K562 (cell line): ENCODE measurements at regions not wholly inside any gene's neighbourhood (a gene's known extent, or its start where the extent isn't known, plus 50 kb on each side); places are given as distances from the start of the nearest gene placed in this dataset.
"Not testable (repeated sequence)": the region's sequence is repeated elsewhere in the genome, so short reads cannot be mapped to it uniquely, and the experiment has no call there.

Experiments
- CBFA2T3 ChIP-seq: fragments of 450-650 bp; IDR thresholded peaks from 2 replicates; pipeline ENCODE4 v1.6.1; 2017
- ELF4 ChIP-seq: fragments of 450-650 bp; formaldehyde crosslinking; IDR thresholded peaks from 2 replicates; pipeline ENCODE4 v1.4.0; 2022; ENCODE audit warnings: missing genetic modification characterization
- EZH2 ChIP-seq: IDR thresholded peaks from 2 replicates; pipeline ENCODE4 v1.6.1; 2012; ENCODE audit warnings: low read depth, mild to moderate bottlenecking, inconsistent platforms, low read length, borderline replicate concordance
- SMC3 ChIP-seq: conservative IDR thresholded peaks from 2 replicates; pipeline ENCODE4 v1.6.1; 2011; ENCODE audit warnings: low read depth, low read length, improper control_type of control experiment; ENCODE audit not compliant: insufficient read depth
- ZNF165 ChIP-seq: fragments of 250-450 bp; sonication (Bioruptor Pico); IDR thresholded peaks from 2 replicates; pipeline ENCODE4 v1.4.0; 2020; ENCODE audit warnings: borderline replicate concordance
- TF ChIP-seq, protein P1 (sequence below), 3 experiments: IDR thresholded peaks in 2 of 3; conservative IDR thresholded peaks in 1 of 3; 2 replicates each; pipeline ENCODE4 v1.5.1; 2011 to 2012; ENCODE audit warnings: low read length in 3 of 3, mild to moderate bottlenecking in 3 of 3, control low read depth in 2 of 3, improper control_type of control experiment in 1 of 3, inconsistent platforms in 1 of 3, low read depth in 1 of 3, mixed read lengths in 1 of 3, moderate library complexity in 1 of 3; ENCODE audit not compliant: insufficient read depth in 2 of 3
- TF ChIP-seq, protein P2 (sequence below): sonication (generic); formaldehyde crosslinking; IDR thresholded peaks from 2 replicates; pipeline ENCODE4 v1.5.0; 2020; ENCODE audit warnings: missing genetic modification reagents
- TF ChIP-seq, protein P3 (sequence below): fragments of 250-450 bp; sonication (Bioruptor Pico); IDR thresholded peaks from 2 replicates; pipeline ENCODE4 v1.8.0; 2021; ENCODE audit warnings: moderate library complexity, mild to moderate bottlenecking, inconsistent platforms

DNA sequence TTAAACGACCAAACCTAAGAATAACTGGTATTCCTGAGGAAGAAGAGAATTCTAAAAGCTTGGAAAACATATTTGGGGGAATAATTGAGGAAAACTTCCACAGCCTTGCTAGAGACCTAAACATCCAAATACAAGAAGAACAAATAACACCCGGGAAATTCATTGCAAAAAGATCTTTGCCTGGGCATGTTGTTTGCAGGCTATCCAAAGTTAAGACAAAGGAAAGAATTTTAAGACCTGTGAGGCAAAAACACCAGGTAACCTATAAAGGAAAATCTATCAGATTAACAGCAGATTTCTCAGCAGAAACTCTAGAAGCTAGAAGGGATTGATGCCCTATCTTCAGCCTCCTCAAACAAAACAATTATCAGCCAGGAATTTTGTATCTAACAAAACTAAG, 82.2 kb upstream of the TRPC7 start:
- TF ChIP-seq, protein P1, sequence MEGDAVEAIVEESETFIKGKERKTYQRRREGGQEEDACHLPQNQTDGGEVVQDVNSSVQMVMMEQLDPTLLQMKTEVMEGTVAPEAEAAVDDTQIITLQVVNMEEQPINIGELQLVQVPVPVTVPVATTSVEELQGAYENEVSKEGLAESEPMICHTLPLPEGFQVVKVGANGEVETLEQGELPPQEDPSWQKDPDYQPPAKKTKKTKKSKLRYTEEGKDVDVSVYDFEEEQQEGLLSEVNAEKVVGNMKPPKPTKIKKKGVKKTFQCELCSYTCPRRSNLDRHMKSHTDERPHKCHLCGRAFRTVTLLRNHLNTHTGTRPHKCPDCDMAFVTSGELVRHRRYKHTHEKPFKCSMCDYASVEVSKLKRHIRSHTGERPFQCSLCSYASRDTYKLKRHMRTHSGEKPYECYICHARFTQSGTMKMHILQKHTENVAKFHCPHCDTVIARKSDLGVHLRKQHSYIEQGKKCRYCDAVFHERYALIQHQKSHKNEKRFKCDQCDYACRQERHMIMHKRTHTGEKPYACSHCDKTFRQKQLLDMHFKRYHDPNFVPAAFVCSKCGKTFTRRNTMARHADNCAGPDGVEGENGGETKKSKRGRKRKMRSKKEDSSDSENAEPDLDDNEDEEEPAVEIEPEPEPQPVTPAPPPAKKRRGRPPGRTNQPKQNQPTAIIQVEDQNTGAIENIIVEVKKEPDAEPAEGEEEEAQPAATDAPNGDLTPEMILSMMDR (IDR thresholded peaks at IDR 0.05 in 2 of 3, conservative IDR thresholded peaks at IDR 0.05 in 1 of 3; ENCODE audit: insufficient read depth in 2 of 3, low read depth in 1 of 3, low read length in 3 of 3): not testable (repeated sequence)
- not testable (repeated sequence) for TF ChIP-seq ZNF165; CBFA2T3; EZH2; ELF4 (CRISPR knock-in tag); SMC3
- TF ChIP-seq, protein P2, sequence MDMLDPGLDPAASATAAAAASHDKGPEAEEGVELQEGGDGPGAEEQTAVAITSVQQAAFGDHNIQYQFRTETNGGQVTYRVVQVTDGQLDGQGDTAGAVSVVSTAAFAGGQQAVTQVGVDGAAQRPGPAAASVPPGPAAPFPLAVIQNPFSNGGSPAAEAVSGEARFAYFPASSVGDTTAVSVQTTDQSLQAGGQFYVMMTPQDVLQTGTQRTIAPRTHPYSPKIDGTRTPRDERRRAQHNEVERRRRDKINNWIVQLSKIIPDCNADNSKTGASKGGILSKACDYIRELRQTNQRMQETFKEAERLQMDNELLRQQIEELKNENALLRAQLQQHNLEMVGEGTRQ (CRISPR knock-in tag): not testable (repeated sequence)
- TF ChIP-seq, protein P3, sequence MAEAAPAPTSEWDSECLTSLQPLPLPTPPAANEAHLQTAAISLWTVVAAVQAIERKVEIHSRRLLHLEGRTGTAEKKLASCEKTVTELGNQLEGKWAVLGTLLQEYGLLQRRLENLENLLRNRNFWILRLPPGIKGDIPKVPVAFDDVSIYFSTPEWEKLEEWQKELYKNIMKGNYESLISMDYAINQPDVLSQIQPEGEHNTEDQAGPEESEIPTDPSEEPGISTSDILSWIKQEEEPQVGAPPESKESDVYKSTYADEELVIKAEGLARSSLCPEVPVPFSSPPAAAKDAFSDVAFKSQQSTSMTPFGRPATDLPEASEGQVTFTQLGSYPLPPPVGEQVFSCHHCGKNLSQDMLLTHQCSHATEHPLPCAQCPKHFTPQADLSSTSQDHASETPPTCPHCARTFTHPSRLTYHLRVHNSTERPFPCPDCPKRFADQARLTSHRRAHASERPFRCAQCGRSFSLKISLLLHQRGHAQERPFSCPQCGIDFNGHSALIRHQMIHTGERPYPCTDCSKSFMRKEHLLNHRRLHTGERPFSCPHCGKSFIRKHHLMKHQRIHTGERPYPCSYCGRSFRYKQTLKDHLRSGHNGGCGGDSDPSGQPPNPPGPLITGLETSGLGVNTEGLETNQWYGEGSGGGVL: not testable (repeated sequence)
